Smooth muscle cell (in vitro differentiated cells): ENCODE measurements at regions not wholly inside any gene's neighbourhood (a gene's known extent, or its start where the extent isn't known, plus 50 kb on each side); places are given as distances from the start of the nearest gene placed in this dataset.
A peak's percentile ranks its signal among the peaks of the same experiment; 100 is the strongest.

Experiments used
- DNase-seq: peaks from one replicate; lab custom pipeline; 2025; ENCODE audit not compliant: unreplicated experiment; lab: John Stamatoyannopoulos, UW
- H2AFZ ChIP-seq: fragments of 200-600 bp; sonication (generic); 2 replicates; pipeline ENCODE4 v1.6.0; 2016; ENCODE audit warnings: antibody characterized with exemption, low read depth, mild to moderate bottlenecking
- H3F3A ChIP-seq: fragments of 200-600 bp; sonication (generic); 2 replicates; pipeline ENCODE4 v1.6.0; 2017; ENCODE audit warnings: antibody characterized with exemption, low read depth
- H3K27ac ChIP-seq: fragments of 200-600 bp; sonication (generic); 2 replicates; pipeline ENCODE4 v1.5.1; 2016; ENCODE audit warnings: low read depth, mild to moderate bottlenecking
- H3K27me3 ChIP-seq: fragments of 200-600 bp; sonication (generic); 2 replicates; pipeline ENCODE4 v1.6.1; 2016; ENCODE audit warnings: low read depth, mild to moderate bottlenecking
- H3K36me3 ChIP-seq: fragments of 200-600 bp; sonication (generic); 2 replicates; pipeline ENCODE4 v1.5.1; 2016; ENCODE audit warnings: low read depth
- H3K4me1 ChIP-seq: fragments of 200-600 bp; sonication (generic); 2 replicates; pipeline ENCODE4 v1.5.1; 2016; ENCODE audit warnings: low read depth
- H3K4me2 ChIP-seq: fragments of 200-600 bp; sonication (generic); 2 replicates; pipeline ENCODE4 v1.6.0; 2016; ENCODE audit warnings: mild to moderate bottlenecking
- H3K4me3 ChIP-seq: fragments of 200-600 bp; sonication (generic); 2 replicates; pipeline ENCODE4 v1.5.1; 2016; ENCODE audit warnings: mild to moderate bottlenecking
- H3K79me2 ChIP-seq: fragments of 200-600 bp; sonication (generic); 2 replicates; pipeline ENCODE4 v1.6.0; 2016; ENCODE audit warnings: low read depth, mild to moderate bottlenecking
- H3K9ac ChIP-seq: fragments of 200-600 bp; sonication (generic); 2 replicates; pipeline ENCODE4 v1.6.0; 2016; ENCODE audit warnings: low read depth
- H3K9me3 ChIP-seq: fragments of 200-600 bp; sonication (generic); replicated peaks from 2 replicates; pipeline ENCODE4 v1.5.1; 2016; ENCODE audit warnings: low read depth
- H4K20me1 ChIP-seq: fragments of 200-600 bp; sonication (generic); 2 replicates; pipeline ENCODE4 v1.6.0; 2016; ENCODE audit warnings: low read depth
- CTCF ChIP-seq: fragments of 200-600 bp; sonication (generic); IDR thresholded peaks from 2 replicates; pipeline ENCODE4 v1.5.1; 2017; ENCODE audit warnings: borderline replicate concordance, mild to moderate bottlenecking, antibody characterized with exemption; ENCODE audit not compliant: insufficient read depth, poor library complexity, severe bottlenecking
- WGBS: methylation state at CpG from one replicate; pipeline ENCODE4 v1.1.7; 2016; ENCODE audit warnings: low lambda C conversion rate; 5-methylcytosine and 5-hydroxymethylcytosine counted together

GRCh38 chr1:188382851-188383250 lies 1554.1 kb downstream of the PLA2G4A start:
- TF ChIP-seq CTCF = no peak
- H3K9me3 ChIP-seq = no peaks in the 10 kb centered on the region
- no peak for DNase-seq
- H3K4me1 ChIP-seq = no peaks in the 10 kb centered on the region
- WGBS = 65% methylated on average over 2 of the region's 2 CpGs
- H3F3A ChIP-seq = no peaks in the 10 kb centered on the region
- H3K9ac ChIP-seq = no peak overlapping the region
- H2AFZ ChIP-seq = no peak overlapping the region
- no peaks in the 10 kb centered on the region for H3K27me3 ChIP-seq
- H3K27ac ChIP-seq = no peak overlapping the region
- H4K20me1 ChIP-seq = no peaks in the 10 kb centered on the region
- H3K4me3 ChIP-seq = no peak overlapping the region
- no peaks in the 10 kb centered on the region for H3K36me3 ChIP-seq
- H3K4me2 ChIP-seq = no peak overlapping the region
- H3K79me2 ChIP-seq = no peaks in the 10 kb centered on the region

- H3K36me3 ChIP-seq = no peaks in the 10 kb centered on the region
- no peak for DNase-seq
- H3K79me2 ChIP-seq = no peaks in the 10 kb centered on the region
- H3K27ac ChIP-seq = no peak overlapping the region
- no peaks in the 10 kb centered on the region for H3K27me3 ChIP-seq
- H3F3A ChIP-seq = no peaks in the 10 kb centered on the region
- peak overlapping the region; percentile 61 for H2AFZ ChIP-seq
- H4K20me1 ChIP-seq = no peaks in the 10 kb centered on the region
- H3K9me3 ChIP-seq = no peaks in the 10 kb centered on the region
- peak overlapping the region; percentile 20 for H3K4me2 ChIP-seq
- TF ChIP-seq CTCF = no peak
- 18% methylated on average over 5 of the region's 5 CpGs for WGBS
- no peak overlapping the region for H3K9ac ChIP-seq
- no peak overlapping the region for H3K4me3 ChIP-seq
- no peaks in the 10 kb centered on the region for H3K4me1 ChIP-seq
Measured at GRCh38 chr1:188386161-188386560, 1557.4 kb downstream of the PLA2G4A start.

GRCh38 chr1:188386666-188387065 lies 1557.9 kb downstream of the PLA2G4A start:
- Histone ChIP-seq H4K20me1 (no peaks in the 10 kb centered on the region), H3K79me2 (no peaks in the 10 kb centered on the region), H3K9me3 (no peaks in the 10 kb centered on the region), H3K4me2 (no peak overlapping the region), H3K36me3 (no peaks in the 10 kb centered on the region), H3K27me3 (no peaks in the 10 kb centered on the region), H3K4me3 (no peak overlapping the region), H3K9ac (no peak overlapping the region), H3K27ac (no peak overlapping the region), H3F3A (no peaks in the 10 kb centered on the region), H3K4me1 (no peaks in the 10 kb centered on the region), H2AFZ (peak overlapping the region; percentile 61)
- 39% methylated on average over 3 of the region's 3 CpGs for WGBS
- no peak for DNase-seq
- TF ChIP-seq CTCF = no peak

GRCh38 chr1:188394677-188395076 lies 1565.9 kb downstream of the PLA2G4A start:
- H3K27ac ChIP-seq = no peak overlapping the region
- H3K79me2 ChIP-seq = no peaks in the 10 kb centered on the region
- 40% methylated on average over 1 of the region's 1 CpG for whole genome bisulfite sequencing
- no peak overlapping the region for H3K4me3 ChIP-seq
- H3K4me2 ChIP-seq = no peak overlapping the region
- no peak for DNase-seq
- no peaks in the 10 kb centered on the region for H3K27me3 ChIP-seq
- H2AFZ ChIP-seq = no peak overlapping the region
- H3K9me3 ChIP-seq = no peaks in the 10 kb centered on the region
- H3K9ac ChIP-seq = no peak overlapping the region
- H4K20me1 ChIP-seq = no peaks in the 10 kb centered on the region
- H3K4me1 ChIP-seq = no peaks in the 10 kb centered on the region
- H3F3A ChIP-seq = no peaks in the 10 kb centered on the region
- no peaks in the 10 kb centered on the region for H3K36me3 ChIP-seq
- no peak for TF ChIP-seq CTCF
